HG03196 (cell line): ENCODE measurements at regions not wholly inside any gene's neighbourhood (a gene's known extent, or its start where the extent isn't known, plus 50 kb on each side); places are given as distances from the start of the nearest gene placed in this dataset.

Experiments used
- ATAC-seq: cut with Tn5 transposase; IDR thresholded peaks from one replicate; pipeline ENCODE4 v1.9.1; 2021; ENCODE audit not compliant: unreplicated experiment

GRCh38 chr11:95556342-95557163, 233.0 kb downstream of the FAM76B start:
- peak; percentile 81 for ATAC-seq

DNA sequence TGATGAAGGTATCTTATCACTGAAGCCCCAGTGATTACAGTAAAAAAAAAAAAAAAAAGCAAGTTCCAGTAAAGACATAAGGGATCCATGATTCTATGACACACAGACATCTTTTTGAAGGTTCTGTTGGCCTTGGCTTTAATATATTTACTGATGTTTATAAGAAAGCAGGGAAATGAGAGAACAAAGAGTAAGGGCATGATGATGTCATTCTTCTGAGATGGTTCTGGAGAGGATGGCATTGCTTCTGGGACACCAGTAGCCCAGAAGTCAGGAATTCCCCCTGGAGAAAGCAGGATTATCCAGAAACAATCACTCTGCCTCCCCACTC, 233.6 kb downstream of the FAM76B start:
- ATAC-seq = no peak

- ATAC-seq = no peak
These were observed 234.7 kb downstream of the FAM76B start for GRCh38 chr11:95554911-95555310.

DNA sequence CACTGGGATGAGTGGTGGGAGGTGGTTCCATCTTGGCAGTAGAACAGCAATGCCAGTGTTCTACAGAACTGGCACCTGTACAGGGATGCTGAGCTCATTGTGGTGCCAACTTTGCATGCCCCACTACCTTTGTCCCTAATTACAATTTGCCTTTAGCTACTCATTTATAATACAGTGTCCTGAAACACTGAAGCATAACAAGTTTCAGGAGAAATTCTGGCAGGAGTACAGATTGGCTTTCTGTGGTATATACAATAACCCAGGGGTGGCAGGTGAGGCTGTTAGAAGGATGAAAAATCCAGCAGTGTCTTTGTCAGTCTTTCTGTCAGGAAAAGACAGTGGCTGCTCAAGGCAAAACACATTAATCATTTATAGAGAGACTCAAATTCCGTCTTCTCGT, 240.3 kb downstream of the FAM76B start:
- ATAC-seq = no peak

DNA sequence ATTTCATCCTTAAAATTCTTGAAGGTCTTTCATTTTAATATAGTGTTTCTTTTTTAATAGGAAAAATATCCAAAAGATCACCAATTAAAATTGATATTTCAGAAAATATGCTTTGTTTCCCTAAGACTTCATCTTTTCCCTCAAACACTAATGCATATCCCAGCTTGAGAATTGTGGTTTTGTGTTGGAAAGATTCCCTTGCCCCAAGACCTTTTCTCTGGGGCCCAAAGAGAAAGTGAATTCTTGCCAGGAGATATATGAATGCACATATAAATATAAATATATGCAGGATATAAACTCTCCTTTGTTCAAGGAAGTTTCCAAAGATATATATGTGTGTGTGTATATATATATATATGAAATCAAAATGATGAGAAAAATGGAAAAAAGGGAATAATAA, 241.2 kb downstream of the FAM76B start:
- no peak for ATAC-seq

DNA sequence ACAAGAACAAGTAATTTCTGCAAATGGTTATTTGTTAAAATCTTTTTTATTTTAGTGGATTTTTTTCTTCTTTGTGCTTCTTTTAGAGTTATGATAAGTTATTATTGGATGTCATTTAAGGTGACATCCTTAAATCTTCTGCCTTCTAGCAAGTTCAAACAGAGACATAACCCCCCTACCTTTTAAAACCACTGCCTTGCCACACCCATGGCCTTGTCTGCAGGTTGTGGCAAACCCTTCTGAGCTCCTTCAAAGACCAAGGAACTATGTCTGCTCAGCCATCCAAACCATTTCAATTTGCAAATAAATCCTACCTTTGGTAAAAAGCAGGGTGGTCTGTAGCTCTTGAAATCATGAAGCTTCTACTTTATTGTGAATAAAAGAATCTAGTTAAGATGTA, 241.6 kb downstream of the FAM76B start:
- no peak for ATAC-seq

DNA sequence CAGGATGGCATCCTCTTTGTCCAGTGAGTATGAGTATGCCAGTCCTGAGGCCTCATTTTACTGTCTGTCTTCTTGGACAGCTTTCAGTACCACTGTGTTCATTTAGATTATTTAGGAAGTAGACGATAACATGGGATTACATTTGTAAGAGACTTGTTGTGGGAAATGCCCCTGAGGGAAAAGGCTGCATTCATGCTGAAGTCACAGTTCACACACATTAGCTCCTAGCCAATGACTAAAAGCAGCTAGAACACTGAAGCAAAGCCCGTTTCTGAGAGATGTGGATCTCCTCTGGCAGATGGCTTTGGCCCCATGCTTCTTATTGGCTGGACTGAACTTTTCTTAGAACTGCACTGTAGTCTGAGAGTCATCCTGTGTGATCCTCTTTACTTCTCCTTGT, 242.4 kb downstream of the FAM76B start:
- ATAC-seq = no peak

DNA sequence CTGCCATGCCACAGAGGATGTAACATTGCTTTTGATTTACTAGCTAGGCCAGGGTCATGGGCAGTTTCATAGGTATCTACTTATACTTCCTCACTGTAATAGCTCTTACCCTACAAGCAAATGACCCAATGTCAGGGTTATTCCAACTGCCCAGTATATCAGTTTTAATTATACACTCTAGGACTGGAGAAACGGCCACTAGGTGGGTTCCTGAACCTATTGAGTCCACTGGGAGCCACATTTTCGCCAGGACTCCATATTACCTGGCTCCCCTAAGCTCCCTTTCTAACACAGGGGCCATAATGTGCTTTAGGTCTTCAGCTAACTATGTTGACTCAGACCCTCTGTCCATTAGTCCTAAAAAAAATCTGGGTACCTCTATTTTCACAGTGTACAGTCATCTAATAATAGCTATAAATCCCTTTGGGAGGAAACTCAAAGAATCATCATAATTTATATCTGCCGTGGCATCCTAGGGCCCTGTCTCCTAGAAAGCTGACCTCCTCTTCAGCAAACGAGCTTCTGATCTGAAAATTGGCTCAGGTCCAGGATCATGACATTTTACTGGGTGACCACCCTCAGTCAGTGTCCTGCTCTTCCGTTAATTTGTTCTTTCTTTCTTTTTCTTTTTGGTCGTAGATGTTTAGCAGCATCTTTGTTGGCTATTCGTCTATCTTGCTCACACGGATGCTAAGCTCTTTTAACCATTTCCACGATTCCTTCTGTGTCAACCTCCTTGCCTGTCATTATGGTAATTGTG, 244.3 kb downstream of the FAM76B start:
- no peak for ATAC-seq

DNA sequence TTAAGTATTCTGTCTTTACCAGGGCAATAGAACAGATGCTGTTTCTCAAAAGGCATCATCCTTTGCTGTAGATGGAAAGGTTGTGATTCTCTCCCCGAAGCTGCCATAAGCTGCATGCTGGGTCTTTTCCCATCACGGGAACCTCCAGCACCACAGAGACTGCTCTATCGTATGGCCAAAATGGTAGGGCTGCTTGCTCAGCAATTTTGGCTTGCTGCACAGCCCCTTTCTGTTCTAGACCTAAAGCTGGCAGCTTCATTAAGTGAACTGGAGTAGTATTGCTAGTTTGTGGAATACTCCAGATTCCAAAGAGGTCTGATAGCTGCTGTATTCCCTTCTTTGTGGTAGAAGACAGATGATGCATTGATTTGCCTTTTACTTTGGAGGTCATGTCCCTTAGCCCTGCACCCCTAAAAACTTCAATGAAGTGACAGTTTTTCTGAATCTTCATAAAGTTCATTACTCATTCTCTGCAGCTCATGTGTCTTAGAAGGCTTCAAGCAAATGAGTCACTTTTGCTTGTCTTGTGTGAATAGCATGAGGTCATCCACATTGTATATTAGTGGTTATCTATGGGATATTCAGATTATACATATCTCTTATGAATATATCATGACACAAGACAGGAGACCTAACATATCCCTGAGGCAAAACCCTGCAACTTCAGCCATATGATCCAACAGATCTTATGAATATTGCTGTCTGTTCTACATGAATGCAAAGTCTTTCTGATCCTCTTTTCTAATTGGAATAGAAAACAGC, 245.3 kb downstream of the FAM76B start:
- ATAC-seq = no peak

DNA sequence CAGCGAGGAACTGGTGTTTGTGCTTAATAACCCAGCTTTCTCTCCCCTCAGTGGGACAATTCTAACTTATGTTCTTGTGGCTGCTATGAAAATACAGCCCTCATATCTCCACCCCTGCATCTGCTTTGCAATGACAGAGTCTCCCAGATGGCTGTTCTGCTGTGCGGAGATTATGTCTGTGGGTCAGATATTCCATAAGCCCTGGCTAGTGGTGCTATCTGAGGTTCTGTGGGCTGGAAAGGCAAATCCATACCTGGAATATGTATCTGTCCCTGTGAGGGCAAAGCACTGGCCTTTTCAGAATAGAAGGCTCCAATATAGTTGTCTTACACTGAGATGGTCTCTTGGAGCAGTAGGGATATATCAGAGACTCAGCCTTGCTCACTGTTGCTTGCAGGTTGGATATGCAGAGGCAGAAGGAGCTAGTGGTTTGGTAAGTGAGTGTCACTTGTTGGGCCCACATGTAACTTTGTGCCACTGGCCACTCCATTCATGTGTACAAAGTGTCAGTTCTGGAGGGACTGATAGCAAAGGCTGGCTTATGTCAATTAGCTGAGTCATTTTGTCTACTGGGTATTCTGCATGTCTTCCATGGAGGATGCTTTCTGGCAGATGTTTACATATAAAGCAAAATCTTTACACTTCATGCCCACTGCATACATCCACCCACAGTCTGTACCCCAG, 246.6 kb downstream of the FAM76B start:
- ATAC-seq = no peak

DNA sequence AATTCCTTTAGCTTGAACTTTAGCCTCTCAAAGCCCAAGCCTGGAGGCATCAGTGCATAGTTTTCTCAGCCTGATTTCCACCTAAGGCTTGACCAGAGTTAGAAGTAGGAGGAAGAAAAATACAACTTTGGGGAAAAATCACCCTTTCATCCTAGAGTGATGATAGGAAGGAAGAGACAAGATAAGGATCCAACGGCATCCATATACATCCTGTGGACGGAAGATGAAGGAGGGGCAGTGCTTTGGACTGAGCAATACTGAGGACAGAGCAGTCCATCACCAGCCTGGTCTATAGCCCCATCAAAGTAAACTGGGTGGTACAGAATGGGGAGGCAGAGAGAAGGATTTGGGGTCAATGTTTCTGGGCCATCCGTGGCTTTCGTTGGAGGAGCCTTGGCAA, 247.9 kb downstream of the FAM76B start:
- ATAC-seq = no peak

- ATAC-seq = no peak
These were observed 253.4 kb downstream of the FAM76B start for GRCh38 chr11:95536047-95536690.

GRCh38 chr11:95534809-95535208, 254.8 kb downstream of the FAM76B start:
- ATAC-seq = no peak

DNA sequence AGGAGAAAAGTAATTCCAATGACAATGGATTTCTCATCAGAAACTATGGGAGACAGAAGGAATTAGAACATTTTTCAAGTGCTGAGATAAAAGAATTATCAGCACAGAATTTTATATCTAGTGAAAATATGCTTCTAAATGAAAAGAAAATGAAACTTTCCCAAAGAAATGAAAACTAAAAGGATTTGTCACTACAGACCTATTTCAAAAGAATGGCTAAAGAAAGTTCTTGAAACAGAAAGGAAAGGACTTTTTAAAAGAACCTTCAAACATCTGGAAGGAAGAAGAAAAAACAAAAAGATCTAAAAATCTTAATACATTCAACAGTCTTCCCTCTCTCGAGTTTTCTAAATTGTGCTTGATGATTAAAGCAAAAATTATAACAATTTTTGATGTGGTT, 255.4 kb downstream of the FAM76B start:
- ATAC-seq = no peak

- ATAC-seq = no peak
These were observed 258.5 kb downstream of the FAM76B start for GRCh38 chr11:95531116-95531515.

- no peak for ATAC-seq
These were observed 265.1 kb downstream of the FAM76B start for GRCh38 chr11:95524314-95525036.

- ATAC-seq = no peak
These were observed 266.7 kb downstream of the FAM76B start for GRCh38 chr11:95522874-95523273.

DNA sequence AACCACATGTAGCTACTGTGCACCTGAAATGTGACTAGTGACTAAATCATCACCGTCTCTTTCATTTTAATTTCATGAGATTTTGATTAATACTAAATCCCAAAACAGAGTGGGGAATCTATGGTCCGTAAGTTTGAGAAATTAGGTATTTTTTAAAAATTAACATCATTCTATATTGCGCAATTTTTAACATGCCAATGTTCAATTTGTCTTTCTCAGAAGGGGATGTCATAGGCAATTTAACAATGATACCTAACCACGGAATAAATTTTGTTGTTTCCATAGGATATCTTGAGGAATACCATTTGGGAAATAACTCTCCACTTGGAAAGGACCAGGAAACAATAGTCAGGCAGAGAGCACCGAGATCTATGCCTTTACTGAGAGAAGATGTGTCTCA, 267.7 kb downstream of the FAM76B start:
- ATAC-seq = no peak

DNA sequence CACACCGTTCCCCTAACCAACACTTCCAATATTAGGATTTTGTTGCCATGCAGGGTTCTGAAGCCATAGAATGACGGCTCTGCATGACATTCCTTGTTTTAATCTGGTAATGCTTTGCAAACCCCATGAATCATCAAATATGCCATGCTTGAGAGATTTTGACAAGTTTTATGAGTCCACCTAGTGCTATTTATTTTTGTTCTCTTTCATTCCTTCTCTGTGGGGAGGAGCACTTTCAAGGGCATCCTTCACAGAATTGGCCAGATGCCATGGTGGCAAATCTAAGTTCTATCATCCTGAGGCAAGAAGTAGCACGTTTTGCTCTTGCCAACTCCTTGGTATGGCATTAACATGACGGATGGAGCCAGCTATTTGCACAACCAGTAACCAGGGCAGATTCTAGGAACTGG, 268.4 kb downstream of the FAM76B start:
- no peak for ATAC-seq
